ENCODE measurements at regions not wholly inside any gene's neighbourhood (a gene's known extent, or its start where the extent isn't known, plus 50 kb on each side); places are given as distances from the start of the nearest gene placed in this dataset.

GRCh38 chr1:177384461-177384860 is 213.7 kb downstream of the BRINP2 start:
- intact Hi-C loops (cut with micrococcal nuclease), result no loop called here
- no peak overlapping the region for H3K4me3 ChIP-seq (ENCODE audit: control extremely low read depth in 1 of 5, extremely low read depth in 1 of 5, insufficient read depth in 1 of 5, low read depth in 2 of 5, low read length in 4 of 5)
- H3K4me1 ChIP-seq (ENCODE audit: control insufficient read depth in 2 of 2, insufficient read depth in 2 of 2, low read length in 2 of 2), result no peaks in the 10 kb centered on the region
- DNase-seq (no peak), ATAC-seq (ENCODE audit: low read depth) (no peak)
- TF ChIP-seq, protein P1, sequence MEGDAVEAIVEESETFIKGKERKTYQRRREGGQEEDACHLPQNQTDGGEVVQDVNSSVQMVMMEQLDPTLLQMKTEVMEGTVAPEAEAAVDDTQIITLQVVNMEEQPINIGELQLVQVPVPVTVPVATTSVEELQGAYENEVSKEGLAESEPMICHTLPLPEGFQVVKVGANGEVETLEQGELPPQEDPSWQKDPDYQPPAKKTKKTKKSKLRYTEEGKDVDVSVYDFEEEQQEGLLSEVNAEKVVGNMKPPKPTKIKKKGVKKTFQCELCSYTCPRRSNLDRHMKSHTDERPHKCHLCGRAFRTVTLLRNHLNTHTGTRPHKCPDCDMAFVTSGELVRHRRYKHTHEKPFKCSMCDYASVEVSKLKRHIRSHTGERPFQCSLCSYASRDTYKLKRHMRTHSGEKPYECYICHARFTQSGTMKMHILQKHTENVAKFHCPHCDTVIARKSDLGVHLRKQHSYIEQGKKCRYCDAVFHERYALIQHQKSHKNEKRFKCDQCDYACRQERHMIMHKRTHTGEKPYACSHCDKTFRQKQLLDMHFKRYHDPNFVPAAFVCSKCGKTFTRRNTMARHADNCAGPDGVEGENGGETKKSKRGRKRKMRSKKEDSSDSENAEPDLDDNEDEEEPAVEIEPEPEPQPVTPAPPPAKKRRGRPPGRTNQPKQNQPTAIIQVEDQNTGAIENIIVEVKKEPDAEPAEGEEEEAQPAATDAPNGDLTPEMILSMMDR (IDR thresholded peaks at IDR 0.05), result no peak
- TF ChIP-seq EZH2 (IDR thresholded peaks at IDR 0.05; ENCODE audit: borderline replicate concordance, insufficient read depth, low read depth, low read length, poor library complexity, severe bottlenecking), result no peak
- no peaks in the 10 kb centered on the region for H3K36me3 ChIP-seq (replicated peaks in 1 of 2; ENCODE audit: control extremely low read depth in 1 of 2, control insufficient read depth in 1 of 2, extremely low read depth in 1 of 2, insufficient read depth in 2 of 2, low read length in 1 of 2)
- CTCF ChIA-PET, result no interaction called here
- H3K9ac ChIP-seq (ENCODE audit: low read length), result no peak overlapping the region
- H3K27ac Mint-ChIP-seq, result no peak overlapping the region
- 88% methylated on average over 2 of the region's 3 CpGs for WGBS (ENCODE audit: insufficient coverage)
- H4K20me1 ChIP-seq (ENCODE audit: control insufficient read depth, insufficient read depth, low read length, poor library complexity, severe bottlenecking), result no peaks in the 10 kb centered on the region
- H3K4me3 Mint-ChIP-seq, result no peak overlapping the region
- H3K9me3 ChIP-seq (ENCODE audit: control extremely low read depth in 1 of 3, control insufficient read depth in 2 of 3, insufficient read depth in 1 of 3, low read length in 2 of 3), result peaks cover 0 to 9% (median under 1%) of the 10 kb centered on the region in 3 donors
- H3K27ac ChIP-seq (ENCODE audit: low read length in 2 of 2), result no peak overlapping the region
- no peaks in the 10 kb centered on the region for H3K27me3 ChIP-seq (replicated peaks in 1 of 4; ENCODE audit: control extremely low read depth in 1 of 4, control insufficient read depth in 3 of 4, insufficient read depth in 4 of 4, low read length in 3 of 4)
- H3K4me1 Mint-ChIP-seq, result no peaks in the 10 kb centered on the region
- H2AFZ ChIP-seq (ENCODE audit: insufficient read depth, low read depth, low read length, poor library complexity, severe bottlenecking), result no peak overlapping the region
- no peaks in the 10 kb centered on the region for H3K9me3 Mint-ChIP-seq (ENCODE audit: insufficient read depth)
- POLR2A ChIA-PET, result no interaction called here
- H3K27me3 Mint-ChIP-seq, result no peaks in the 10 kb centered on the region
- H3K4me2 ChIP-seq (replicated peaks; ENCODE audit: low read depth, low read length, poor library complexity, severe bottlenecking), result no peak overlapping the region
- H3K79me2 ChIP-seq (ENCODE audit: control insufficient read depth, insufficient read depth, low read length), result no peaks in the 10 kb centered on the region

DNA sequence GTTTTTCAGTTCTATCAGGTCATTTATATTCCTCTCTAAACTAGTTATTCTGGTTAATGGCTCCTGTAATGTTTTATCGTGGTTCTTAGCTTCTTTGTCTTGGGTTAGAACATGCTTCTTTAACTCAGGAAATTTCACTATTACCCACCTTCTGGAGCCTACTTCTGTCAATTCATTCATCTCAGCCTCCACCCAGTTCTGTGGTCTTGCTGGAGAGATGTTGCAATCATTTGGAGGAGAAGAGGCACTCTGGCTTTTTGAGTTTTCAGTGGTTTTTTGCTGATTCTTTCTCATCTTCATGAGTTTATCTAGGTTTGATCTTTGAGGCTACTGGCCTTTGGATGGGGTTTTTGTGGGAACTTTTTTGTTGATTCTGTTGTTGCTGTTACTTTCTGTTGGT is 213.0 kb downstream of the BRINP2 start:
- no peaks in the 10 kb centered on the region for H4K20me1 ChIP-seq (ENCODE audit: control insufficient read depth, insufficient read depth, low read length, poor library complexity, severe bottlenecking)
- H3K79me2 ChIP-seq (ENCODE audit: control insufficient read depth, insufficient read depth, low read length), result no peaks in the 10 kb centered on the region
- DNase-seq, result no peak
- peaks cover 0 to 9% (median 1%) of the 10 kb centered on the region in 3 donors for H3K9me3 ChIP-seq (ENCODE audit: control extremely low read depth in 1 of 3, control insufficient read depth in 2 of 3, insufficient read depth in 1 of 3, low read length in 2 of 3)
- intact Hi-C loops (cut with micrococcal nuclease), result no loop called here
- H3K9ac ChIP-seq (ENCODE audit: low read length), result no peak overlapping the region
- H3K9me3 Mint-ChIP-seq (ENCODE audit: insufficient read depth), result no peaks in the 10 kb centered on the region
- no peak for TF ChIP-seq EZH2 (IDR thresholded peaks at IDR 0.05; ENCODE audit: borderline replicate concordance, insufficient read depth, low read depth, low read length, poor library complexity, severe bottlenecking)
- TF ChIP-seq, protein P1 (IDR thresholded peaks at IDR 0.05), result no peak
- no peak overlapping the region for H3K27ac Mint-ChIP-seq
- WGBS (ENCODE audit: insufficient coverage), result no CpG with 5 or more reads among the region's 1 CpG
- H3K4me2 ChIP-seq (replicated peaks; ENCODE audit: low read depth, low read length, poor library complexity, severe bottlenecking), result no peak overlapping the region
- ChIA-PET POLR2A (no interaction called here), CTCF (no interaction called here)
- H3K27ac ChIP-seq (ENCODE audit: low read length in 2 of 2), result no peak overlapping the region
- no peaks in the 10 kb centered on the region for H3K36me3 ChIP-seq (replicated peaks in 1 of 2; ENCODE audit: control extremely low read depth in 1 of 2, control insufficient read depth in 1 of 2, extremely low read depth in 1 of 2, insufficient read depth in 2 of 2, low read length in 1 of 2)
- H3K27me3 ChIP-seq (replicated peaks in 1 of 4; ENCODE audit: control extremely low read depth in 1 of 4, control insufficient read depth in 3 of 4, insufficient read depth in 4 of 4, low read length in 3 of 4), result no peaks in the 10 kb centered on the region
- no peak for ATAC-seq (ENCODE audit: low read depth)
- no peak overlapping the region for H3K4me3 Mint-ChIP-seq
- H3K4me3 ChIP-seq (ENCODE audit: control extremely low read depth in 1 of 5, extremely low read depth in 1 of 5, insufficient read depth in 1 of 5, low read depth in 2 of 5, low read length in 4 of 5), result no peak overlapping the region
- no peaks in the 10 kb centered on the region for H3K4me1 ChIP-seq (ENCODE audit: control insufficient read depth in 2 of 2, insufficient read depth in 2 of 2, low read length in 2 of 2)
- no peaks in the 10 kb centered on the region for H3K4me1 Mint-ChIP-seq
- no peak overlapping the region for H2AFZ ChIP-seq (ENCODE audit: insufficient read depth, low read depth, low read length, poor library complexity, severe bottlenecking)
- no peaks in the 10 kb centered on the region for H3K27me3 Mint-ChIP-seq

All from B cell (primary cell).